Activated naive CD8-positive, alpha-beta T cell treated with anti-CD3 and anti-CD28 coated beads for 36 hours (primary cell): ENCODE measurements at regions not wholly inside any gene's neighbourhood (a gene's known extent, or its start where the extent isn't known, plus 50 kb on each side); places are given as distances from the start of the nearest gene placed in this dataset.
"Not testable (repeated sequence)": the region's sequence is repeated elsewhere in the genome, so short reads cannot be mapped to it uniquely, and the experiment has no call there.

Source experiments
- DNase-seq: peaks from one replicate; pipeline ENCODE4 v3.0.0; 2021
- H3K27ac Mint-ChIP-seq: one replicate; pipeline ENCODE4 v1.8.0; 2022; ENCODE audit warnings: mild to moderate bottlenecking, moderate library complexity, mixed read lengths
- H3K27me3 Mint-ChIP-seq: one replicate; pipeline ENCODE4 v1.8.0; 2022; ENCODE audit warnings: mild to moderate bottlenecking, mixed read lengths
- H3K36me3 Mint-ChIP-seq: one replicate; pipeline ENCODE4 v1.8.0; 2021; ENCODE audit warnings: mild to moderate bottlenecking, mixed read lengths
- H3K4me1 Mint-ChIP-seq: one replicate; pipeline ENCODE4 v1.8.0; 2021; ENCODE audit warnings: mixed read lengths
- H3K4me3 Mint-ChIP-seq: one replicate; pipeline ENCODE4 v1.8.0; 2022; ENCODE audit warnings: mild to moderate bottlenecking, moderate library complexity, mixed read lengths
- H3K9me3 Mint-ChIP-seq: one replicate; pipeline ENCODE4 v1.8.0; 2022; ENCODE audit warnings: mixed read lengths

DNA sequence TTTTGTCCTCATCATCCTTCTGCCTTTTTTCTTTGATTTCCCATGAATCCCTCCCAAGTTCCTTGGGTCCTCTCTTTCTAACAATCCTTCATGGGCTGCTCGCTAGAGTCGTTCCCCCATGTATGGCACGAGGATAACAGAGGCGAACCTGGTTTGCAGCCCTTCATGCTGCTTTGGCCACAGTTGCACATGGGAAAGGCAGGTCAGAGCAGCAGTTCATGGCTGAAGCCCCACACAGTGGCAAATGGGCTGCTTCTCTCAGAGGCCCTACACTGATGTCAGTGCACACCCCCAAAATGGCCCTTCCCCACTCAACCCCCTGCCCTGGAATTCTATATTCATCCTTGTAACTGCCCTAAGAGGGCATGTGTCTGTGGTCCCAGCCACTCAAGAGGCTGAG lies 335.4 kb upstream of the IGF1R start:
- H3K27ac Mint-ChIP-seq, result no peak overlapping the region

DNA sequence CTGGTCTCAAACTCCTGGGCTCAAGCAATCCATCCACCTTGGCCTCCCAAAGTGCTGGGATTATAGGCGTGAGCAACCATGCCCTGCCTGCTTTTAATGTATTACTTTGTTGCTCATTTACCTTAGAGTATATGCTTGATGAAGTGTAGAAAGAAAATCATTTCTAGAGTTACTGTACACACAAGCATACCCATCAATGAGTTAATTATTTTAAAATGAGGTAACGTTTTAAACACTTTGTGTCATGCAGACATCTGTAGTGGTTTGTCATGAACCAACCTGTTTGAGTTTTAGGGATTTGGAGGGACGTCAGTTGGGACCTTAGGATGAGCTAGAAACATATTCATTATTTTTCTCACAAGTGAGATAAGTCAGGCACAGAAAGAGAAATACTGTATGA lies 332.4 kb upstream of the IGF1R start:
- Mint-ChIP-seq H3K27me3 (peaks cover 23% of the 10 kb centered on the region), H3K4me1 (no peaks in the 10 kb centered on the region)

More for the DNA sequence above, 335.4 kb upstream of the IGF1R start:
- Mint-ChIP-seq H3K36me3 (no peaks in the 10 kb centered on the region), H3K4me1 (no peaks in the 10 kb centered on the region), H3K27me3 (peaks cover 35% of the 10 kb centered on the region), H3K4me3 (no peak overlapping the region), H3K9me3 (no peaks in the 10 kb centered on the region)
- DNase-seq, result no peak

DNA sequence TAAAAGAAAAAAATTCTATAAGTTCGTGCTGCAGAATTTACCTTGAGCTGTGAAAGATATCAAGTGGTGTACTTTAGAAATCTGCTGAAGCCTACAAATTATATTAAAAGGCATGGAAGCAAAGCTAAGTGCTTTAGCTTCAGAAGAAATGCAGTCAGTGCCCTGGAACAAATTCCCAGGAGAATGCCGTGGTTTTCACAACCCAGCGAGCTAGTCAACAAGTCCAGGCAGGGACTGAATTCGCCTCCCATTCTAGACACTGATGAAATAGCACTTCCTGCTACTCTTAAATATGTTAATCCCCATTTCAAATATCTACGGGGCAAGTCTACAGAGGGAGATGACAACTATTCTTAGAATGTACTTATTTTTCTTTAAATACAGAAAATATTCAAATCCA lies 326.4 kb upstream of the IGF1R start:
- peaks cover 17% of the 10 kb centered on the region for H3K27me3 Mint-ChIP-seq
- H3K4me3 Mint-ChIP-seq, result no peak overlapping the region
- DNase-seq, result no peak
- H3K27ac Mint-ChIP-seq, result no peak overlapping the region
- H3K36me3 Mint-ChIP-seq, result no peaks in the 10 kb centered on the region
- H3K9me3 Mint-ChIP-seq, result peaks cover 7% of the 10 kb centered on the region
- no peaks in the 10 kb centered on the region for H3K4me1 Mint-ChIP-seq

More for the DNA sequence above, 332.4 kb upstream of the IGF1R start:
- H3K36me3 Mint-ChIP-seq, result no peaks in the 10 kb centered on the region
- H3K4me3 Mint-ChIP-seq, result no peak overlapping the region
- H3K9me3 Mint-ChIP-seq, result peaks cover 7% of the 10 kb centered on the region
- H3K27ac Mint-ChIP-seq, result no peak overlapping the region
- no peak for DNase-seq

DNA sequence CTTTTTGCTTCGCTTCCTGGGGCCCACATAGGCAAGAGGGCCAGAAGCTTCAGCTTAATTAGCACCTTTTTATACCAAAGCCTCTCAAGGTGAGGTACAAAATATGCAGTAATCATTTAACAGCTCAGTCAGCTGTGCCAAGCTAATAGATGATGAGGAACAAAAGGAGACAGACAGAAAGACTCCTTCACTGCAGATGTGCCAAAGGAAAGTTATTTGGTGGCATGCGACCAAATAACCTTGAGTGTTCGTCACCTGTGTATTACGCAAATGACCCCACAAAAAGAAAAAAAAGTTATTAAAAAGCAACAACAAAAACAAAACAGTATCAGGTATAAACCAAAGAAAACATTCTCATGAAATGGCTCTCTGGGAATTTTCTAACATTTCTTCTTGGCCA lies 325.8 kb upstream of the IGF1R start:
- H3K9me3 Mint-ChIP-seq, result peaks cover 7% of the 10 kb centered on the region
- H3K27me3 Mint-ChIP-seq, result peaks cover 20% of the 10 kb centered on the region
- H3K4me3 Mint-ChIP-seq, result no peak overlapping the region
- DNase-seq, result no peak
- H3K27ac Mint-ChIP-seq, result no peak overlapping the region
- H3K36me3 Mint-ChIP-seq, result no peaks in the 10 kb centered on the region
- H3K4me1 Mint-ChIP-seq, result no peaks in the 10 kb centered on the region

DNA sequence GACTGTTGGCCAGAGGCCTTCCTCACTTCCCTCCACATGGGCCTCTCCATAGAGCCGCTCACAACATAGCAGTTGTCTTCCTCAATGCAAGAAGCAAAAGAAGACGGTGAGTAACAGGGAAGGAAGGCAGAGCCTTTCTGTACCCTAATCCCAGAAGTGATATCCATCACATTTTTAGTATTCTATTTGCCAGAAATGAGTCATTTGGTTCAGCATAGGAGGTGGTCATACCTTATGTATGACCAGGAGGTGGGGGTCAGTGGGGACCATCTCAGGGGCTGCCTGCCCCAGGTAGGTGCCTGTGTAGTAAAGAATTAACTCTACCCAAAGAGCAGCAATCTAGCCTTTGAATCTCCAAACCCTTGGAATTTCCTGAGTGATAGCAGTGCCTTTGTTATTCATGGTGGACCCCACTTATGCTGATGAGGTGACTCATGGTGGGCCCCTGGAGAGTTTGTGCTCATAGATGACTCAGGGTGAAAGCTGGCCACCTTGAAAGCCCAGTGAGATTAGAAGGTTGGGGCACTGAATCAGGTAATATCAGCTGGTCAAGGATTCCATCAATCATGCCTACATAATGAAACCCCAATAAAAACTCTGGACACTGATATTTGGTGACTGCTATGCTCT lies 323.9 kb upstream of the IGF1R start:
- Mint-ChIP-seq H3K4me3 (no peak overlapping the region), H3K4me1 (no peaks in the 10 kb centered on the region), H3K27ac (no peak overlapping the region), H3K36me3 (no peaks in the 10 kb centered on the region), H3K9me3 (peaks cover 2% of the 10 kb centered on the region), H3K27me3 (peaks cover 30% of the 10 kb centered on the region)
- DNase-seq, result no peak

DNA sequence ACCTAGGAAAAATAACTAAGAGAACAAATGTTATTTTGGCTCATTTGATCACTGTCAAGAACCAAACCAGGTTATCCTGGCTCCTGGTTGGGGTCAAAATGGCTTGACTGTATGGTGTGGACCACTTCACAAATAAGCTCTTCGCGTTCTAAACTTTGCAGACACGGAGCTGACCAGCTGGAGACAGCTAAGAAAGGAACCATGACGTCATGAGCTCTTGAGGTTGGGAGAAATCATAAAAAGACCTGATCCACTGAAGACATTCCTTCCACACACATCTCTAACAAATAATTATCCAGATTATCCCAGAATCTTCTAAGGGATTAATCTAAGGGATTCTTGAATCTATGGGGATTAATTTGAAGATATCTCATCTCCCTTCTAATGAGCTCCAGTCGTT lies 321.5 kb upstream of the IGF1R start:
- H3K36me3 Mint-ChIP-seq, result no peaks in the 10 kb centered on the region
- H3K27ac Mint-ChIP-seq, result no peak overlapping the region
- H3K9me3 Mint-ChIP-seq, result peaks cover 2% of the 10 kb centered on the region
- no peak overlapping the region for H3K4me3 Mint-ChIP-seq
- DNase-seq, result no peak
- H3K27me3 Mint-ChIP-seq, result peaks cover 35% of the 10 kb centered on the region
- no peaks in the 10 kb centered on the region for H3K4me1 Mint-ChIP-seq

DNA sequence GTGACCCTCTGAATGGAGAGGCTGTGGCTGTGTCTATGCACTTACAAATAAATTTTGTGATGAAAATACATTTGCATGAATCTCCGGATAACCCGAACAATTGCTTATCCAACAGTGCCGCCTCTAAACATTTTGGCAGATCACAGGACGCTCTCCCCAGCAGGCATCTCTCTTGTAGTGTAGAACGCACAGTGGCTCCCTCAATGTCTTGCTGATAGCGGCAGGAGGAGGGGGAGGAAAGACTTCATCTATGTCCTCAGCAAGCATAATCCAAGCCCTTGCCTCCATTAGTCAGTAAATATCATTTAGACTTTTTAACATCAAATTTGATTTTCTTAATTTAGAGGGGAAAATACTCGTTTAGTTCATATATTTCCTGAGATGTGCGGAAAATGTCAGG lies 318.1 kb upstream of the IGF1R start:
- no peak overlapping the region for H3K4me3 Mint-ChIP-seq
- no peak overlapping the region for H3K27ac Mint-ChIP-seq
- DNase-seq, result no peak
- H3K27me3 Mint-ChIP-seq, result peaks cover 50% of the 10 kb centered on the region
- H3K36me3 Mint-ChIP-seq, result no peaks in the 10 kb centered on the region
- H3K9me3 Mint-ChIP-seq, result peaks cover 2% of the 10 kb centered on the region
- H3K4me1 Mint-ChIP-seq, result no peaks in the 10 kb centered on the region

DNA sequence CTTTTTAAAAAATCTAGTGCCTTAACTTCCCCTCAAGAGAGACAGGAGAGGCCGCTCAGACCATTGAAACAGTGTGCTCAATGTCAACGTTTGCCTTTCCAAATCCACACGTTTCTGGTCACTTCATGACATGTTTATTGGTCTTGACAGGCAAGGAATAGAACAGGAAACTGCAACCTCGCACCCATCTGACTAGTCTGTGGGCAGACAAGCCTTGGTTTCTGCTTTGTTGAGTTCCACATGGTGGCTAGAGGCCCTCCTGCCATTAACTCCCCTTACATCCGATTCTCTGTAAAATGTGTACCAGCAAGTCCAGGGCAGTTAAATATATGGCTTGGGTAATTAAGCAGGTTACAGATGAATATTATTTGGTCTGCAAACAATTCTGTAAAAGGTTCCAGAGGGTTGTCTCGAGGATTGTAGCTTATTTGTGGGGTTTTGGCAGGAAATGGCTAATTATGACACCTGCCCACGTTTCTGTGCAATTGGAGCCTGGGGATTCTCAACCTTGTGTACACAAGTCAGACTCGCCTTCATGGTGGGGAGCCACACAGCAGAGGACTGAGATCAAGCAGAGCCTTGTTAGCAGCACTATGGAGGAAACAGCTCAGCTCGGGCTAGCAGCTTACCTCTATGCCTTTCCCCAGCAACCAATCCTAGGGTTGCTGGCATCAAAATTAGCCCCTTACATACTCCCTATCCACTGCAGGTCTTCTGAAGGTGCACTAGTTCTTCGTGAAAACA lies 317.5 kb upstream of the IGF1R start:
- Mint-ChIP-seq H3K36me3 (no peaks in the 10 kb centered on the region), H3K4me3 (no peak overlapping the region), H3K27me3 (peaks cover 51% of the 10 kb centered on the region), H3K27ac (no peak overlapping the region), H3K9me3 (peaks cover 2% of the 10 kb centered on the region), H3K4me1 (no peaks in the 10 kb centered on the region)
- DNase-seq, result no peak

DNA sequence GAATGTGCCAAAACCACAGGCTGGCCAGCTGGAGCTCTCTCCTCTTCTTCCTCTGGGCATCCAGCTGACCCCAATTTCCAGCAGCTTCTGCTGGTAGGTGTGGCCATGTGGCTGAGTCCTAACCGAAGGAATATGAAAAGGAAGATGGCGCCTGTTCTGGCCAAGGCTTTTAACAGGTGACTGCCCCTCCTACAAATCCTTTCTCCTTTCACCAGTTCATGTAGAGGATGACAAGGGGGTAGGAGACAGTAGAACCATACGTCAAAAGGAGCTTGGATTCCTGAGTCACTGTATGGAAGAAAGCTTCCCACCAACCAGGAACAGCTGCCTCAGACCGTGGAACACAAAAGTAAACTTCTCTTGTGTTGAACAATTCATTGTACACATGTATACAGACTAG lies 316.7 kb upstream of the IGF1R start:
- no peaks in the 10 kb centered on the region for H3K4me1 Mint-ChIP-seq
- no peak for DNase-seq
- H3K9me3 Mint-ChIP-seq, result peaks cover 2% of the 10 kb centered on the region
- no peaks in the 10 kb centered on the region for H3K36me3 Mint-ChIP-seq
- H3K27me3 Mint-ChIP-seq, result peaks cover 47% of the 10 kb centered on the region
- no peak overlapping the region for H3K27ac Mint-ChIP-seq
- H3K4me3 Mint-ChIP-seq, result no peak overlapping the region

DNA sequence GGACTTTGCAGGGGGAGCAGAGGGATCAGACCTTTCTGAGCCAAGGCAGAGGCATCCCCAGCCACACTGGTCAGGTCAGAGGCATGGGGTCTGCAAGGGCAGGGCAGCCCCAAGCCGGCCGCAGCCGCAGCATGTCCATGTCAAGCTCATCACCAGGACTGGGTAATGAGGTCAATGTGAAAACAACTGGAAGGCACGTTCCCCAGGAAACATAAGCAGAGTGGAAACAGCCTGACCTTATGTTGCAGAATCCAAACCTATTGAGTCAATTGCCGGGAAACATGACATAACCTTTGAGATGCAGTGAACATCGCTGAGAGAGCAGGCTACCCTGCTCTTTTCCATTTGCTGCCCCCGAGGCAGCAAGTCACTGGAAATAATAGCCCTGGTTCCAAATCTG lies 315.1 kb upstream of the IGF1R start:
- Mint-ChIP-seq H3K4me1 (no peaks in the 10 kb centered on the region), H3K27ac (no peak overlapping the region), H3K9me3 (no peaks in the 10 kb centered on the region), H3K4me3 (no peak overlapping the region), H3K27me3 (peaks cover 39% of the 10 kb centered on the region), H3K36me3 (no peaks in the 10 kb centered on the region)
- no peak for DNase-seq

DNA sequence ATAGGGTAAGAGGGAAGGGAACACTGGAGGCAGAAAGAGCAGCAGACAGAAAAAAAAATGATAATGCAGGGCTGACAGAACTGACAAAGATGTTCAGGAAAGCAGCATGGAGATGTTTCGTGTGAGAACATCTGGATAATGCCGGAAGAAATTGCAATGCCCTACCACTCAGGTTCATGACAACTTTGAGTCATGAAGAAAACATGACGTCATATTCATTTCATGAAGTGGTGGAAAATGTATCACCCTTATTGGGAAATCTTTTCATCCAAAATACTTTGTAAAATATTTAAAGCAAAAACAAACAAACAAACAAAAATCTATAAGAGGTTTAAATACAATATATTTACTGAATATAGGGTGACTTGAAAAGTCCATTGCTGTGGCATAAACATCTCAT lies 305.4 kb upstream of the IGF1R start:
- Mint-ChIP-seq H3K36me3 (no peaks in the 10 kb centered on the region), H3K27me3 (peaks cover 5% of the 10 kb centered on the region), H3K27ac (no peak overlapping the region), H3K9me3 (no peaks in the 10 kb centered on the region), H3K4me1 (no peaks in the 10 kb centered on the region), H3K4me3 (no peak overlapping the region)
- DNase-seq, result no peak

DNA sequence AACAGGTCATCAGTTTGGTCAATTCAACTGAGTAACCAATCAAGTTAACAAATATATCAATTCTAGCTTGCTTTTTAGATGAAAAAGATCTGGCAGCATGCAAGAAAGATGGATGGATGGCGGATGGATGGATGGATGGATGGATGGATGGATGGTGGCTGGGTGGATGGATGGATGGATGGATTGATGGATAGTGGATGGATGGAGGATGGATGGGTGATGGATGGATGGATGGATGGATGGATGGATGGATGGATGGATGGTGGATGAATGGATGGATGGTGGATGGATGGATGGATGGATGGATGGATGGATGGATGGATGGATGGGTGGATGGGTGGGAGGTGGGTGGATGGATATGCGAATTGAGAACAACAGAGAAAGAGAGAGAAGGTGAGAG lies 303.7 kb upstream of the IGF1R start:
- H3K4me3 Mint-ChIP-seq, result no peak overlapping the region
- peaks cover 5% of the 10 kb centered on the region for H3K27me3 Mint-ChIP-seq
- H3K36me3 Mint-ChIP-seq, result no peaks in the 10 kb centered on the region
- DNase-seq, result no peak
- no peaks in the 10 kb centered on the region for H3K4me1 Mint-ChIP-seq
- H3K27ac Mint-ChIP-seq, result no peak overlapping the region
- H3K9me3 Mint-ChIP-seq, result no peaks in the 10 kb centered on the region

DNA sequence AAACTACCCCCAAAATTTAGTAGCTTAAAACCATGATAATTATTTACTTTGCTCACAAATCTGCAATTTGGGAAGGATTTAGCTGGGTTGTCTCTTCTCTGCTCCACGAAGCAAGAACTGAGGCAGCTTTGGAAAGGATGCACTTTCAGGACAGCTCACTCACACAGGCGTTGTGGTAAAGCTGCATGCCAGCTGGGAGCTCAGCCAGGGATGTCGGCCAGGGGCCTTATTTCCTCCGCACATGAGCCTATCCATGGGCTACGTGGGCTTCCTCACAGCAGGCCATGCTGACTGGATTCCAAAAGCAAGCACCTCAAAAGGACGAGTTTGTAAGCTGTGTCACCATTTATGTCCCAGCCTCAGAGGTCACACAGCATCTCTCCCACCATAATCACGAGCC lies 301.3 kb upstream of the IGF1R start:
- Mint-ChIP-seq H3K27me3 (peaks cover 5% of the 10 kb centered on the region), H3K4me1 (no peaks in the 10 kb centered on the region), H3K9me3 (no peaks in the 10 kb centered on the region), H3K27ac (no peak overlapping the region), H3K36me3 (no peaks in the 10 kb centered on the region), H3K4me3 (no peak overlapping the region)
- no peak for DNase-seq

DNA sequence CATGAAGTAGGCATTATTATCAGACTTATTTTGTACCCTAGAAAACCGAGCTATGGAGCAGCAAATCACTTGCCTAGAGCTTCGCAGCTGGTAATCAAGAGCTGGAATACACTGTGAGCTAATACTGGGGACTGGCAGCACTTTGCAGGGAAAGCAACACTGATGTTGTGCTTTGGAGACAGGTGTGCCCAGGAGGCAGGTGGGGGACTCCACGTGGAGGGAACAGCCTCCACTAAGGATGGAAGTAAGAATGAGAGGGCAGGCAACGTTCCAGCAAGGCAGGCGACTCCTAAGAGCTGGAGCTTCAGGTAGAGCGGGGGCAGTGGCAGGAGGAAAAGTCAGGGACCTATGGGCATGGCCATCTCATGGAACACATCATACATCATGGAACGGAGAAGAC lies 300.5 kb upstream of the IGF1R start:
- Mint-ChIP-seq H3K27me3 (peaks cover 5% of the 10 kb centered on the region), H3K9me3 (no peaks in the 10 kb centered on the region), H3K27ac (no peak overlapping the region), H3K4me1 (no peaks in the 10 kb centered on the region), H3K4me3 (no peak overlapping the region), H3K36me3 (no peaks in the 10 kb centered on the region)
- DNase-seq, result no peak

DNA sequence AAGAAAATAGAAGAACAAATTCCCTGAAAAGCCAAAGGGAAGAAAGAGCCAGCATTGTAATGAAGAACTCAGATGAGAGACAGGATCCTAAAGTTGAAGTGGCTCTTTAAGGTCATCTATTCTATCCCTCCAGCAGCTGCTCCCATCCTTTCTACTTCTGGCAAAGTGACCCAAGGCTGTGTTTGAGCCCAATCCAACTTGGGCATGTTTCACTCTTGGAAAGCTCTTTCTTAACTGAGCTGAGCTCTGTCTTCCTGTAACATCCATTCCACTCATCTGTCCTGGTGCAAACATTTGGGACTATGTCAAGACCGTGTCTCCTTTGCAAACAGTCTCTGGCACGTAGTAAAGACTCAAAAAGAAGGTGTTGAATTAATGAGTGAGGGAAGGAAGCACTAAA lies 298.1 kb upstream of the IGF1R start:
- Mint-ChIP-seq H3K4me3 (no peak overlapping the region), H3K9me3 (no peaks in the 10 kb centered on the region), H3K27ac (no peak overlapping the region), H3K27me3 (peaks cover 8% of the 10 kb centered on the region), H3K4me1 (no peaks in the 10 kb centered on the region), H3K36me3 (no peaks in the 10 kb centered on the region)
- no peak for DNase-seq

DNA sequence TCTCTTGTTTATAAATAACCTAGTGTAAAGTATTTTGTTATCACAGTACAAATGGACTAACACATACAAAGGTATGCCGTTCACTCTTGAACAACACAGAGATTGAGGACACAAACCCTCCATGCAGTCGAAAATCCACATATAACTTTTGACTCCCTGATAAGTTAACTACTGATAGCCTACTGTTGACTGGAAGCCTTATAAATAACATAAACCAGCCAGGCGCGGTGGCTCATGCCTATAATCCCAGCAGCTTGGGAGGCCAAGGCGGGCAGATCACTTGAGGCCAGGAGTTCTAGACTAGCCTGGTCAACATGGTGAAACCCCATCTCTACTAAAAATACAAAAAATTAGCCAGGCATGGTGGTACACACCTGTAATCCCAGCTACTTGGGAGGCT lies 290.1 kb upstream of the IGF1R start:
- not testable (repeated sequence) for H3K27ac Mint-ChIP-seq, H3K9me3 Mint-ChIP-seq, H3K4me1 Mint-ChIP-seq, H3K36me3 Mint-ChIP-seq, DNase-seq, H3K4me3 Mint-ChIP-seq
- peaks cover 21% of the 10 kb centered on the region for H3K27me3 Mint-ChIP-seq
